ENCODE measurements at regions not wholly inside any gene's neighbourhood (a gene's known extent, or its start where the extent isn't known, plus 50 kb on each side); places are given as distances from the start of the nearest gene placed in this dataset.

DNA sequence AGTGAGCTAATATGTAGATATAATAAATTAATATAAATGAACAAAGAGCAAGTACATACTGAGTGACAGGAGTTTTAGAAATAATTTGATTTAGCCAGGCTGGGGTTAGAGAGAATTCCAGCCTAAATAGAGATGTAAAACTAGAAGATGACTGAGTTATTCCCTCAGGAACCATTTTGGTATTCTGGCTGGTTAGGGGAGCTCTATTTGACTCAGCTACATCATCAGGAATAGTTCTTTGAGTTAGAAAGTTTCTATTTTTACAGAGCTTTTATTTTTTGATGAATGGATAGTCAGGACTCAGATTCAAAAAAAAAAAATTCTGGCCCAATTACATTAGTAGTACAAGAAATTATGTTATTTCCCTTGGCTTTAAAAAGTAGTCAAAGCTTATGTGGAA is 180.4 kb upstream of the MID1 start:
- FAIRE-seq (no peak), DNase-seq (ENCODE audit: insufficient read length, low spot score) (no peak)

DNA sequence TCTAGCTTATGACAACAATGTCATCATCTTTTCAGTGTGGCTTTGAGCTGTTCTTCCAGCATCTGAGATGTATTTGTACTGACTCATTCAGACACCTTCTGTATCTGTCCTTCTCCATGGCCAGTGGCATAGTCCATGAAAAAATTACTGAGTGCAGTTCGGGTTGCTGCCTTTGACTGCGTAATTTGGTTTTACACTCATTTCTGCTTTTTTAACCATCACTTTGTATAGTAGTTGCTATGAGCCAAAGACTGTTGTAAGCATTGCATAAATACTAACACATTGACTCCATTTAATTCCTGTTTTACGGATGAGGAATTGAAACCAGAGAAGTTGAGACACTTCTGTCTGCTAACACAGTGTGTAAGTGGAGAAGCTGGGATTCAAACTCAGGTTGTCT is 190.7 kb upstream of the MID1 start:
- FAIRE-seq = no peak
- DNase-seq (ENCODE audit: insufficient read length, low spot score) = no peak

GRCh38 chrX:10813761-10814160 is 193.4 kb upstream of the MID1 start:
- FAIRE-seq (no peak), DNase-seq (ENCODE audit: insufficient read length, low spot score) (no peak)

- DNase-seq (ENCODE audit: insufficient read length, low spot score) (no peak), FAIRE-seq (no peak)
Observed at GRCh38 chrX:10818651-10819050, 198.3 kb upstream of the MID1 start.

DNA sequence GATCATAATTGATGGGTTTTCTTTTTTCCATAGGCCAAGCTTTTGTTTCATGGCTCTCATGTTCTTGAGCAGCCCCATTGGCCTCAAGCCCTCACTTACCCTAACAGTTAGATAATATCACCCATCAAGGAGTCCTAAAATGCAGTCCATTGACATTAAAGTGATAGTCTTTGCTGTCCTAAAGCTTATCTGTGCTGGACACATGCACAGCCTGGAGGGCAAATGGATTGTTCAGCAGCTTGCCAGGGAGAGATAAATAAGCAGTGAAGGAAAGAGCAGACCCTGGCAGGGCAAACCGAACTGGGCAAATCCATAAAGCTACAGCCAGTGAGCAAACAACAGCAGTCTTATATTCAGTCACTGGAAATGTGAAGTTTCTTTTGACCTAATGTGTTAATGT is 199.6 kb upstream of the MID1 start:
- FAIRE-seq = no peak
- DNase-seq (ENCODE audit: insufficient read length, low spot score) = no peak

GRCh38 chrX:10821293-10821692 is 200.9 kb upstream of the MID1 start:
- no peak for FAIRE-seq
- no peak for DNase-seq (ENCODE audit: insufficient read length, low spot score)

DNA sequence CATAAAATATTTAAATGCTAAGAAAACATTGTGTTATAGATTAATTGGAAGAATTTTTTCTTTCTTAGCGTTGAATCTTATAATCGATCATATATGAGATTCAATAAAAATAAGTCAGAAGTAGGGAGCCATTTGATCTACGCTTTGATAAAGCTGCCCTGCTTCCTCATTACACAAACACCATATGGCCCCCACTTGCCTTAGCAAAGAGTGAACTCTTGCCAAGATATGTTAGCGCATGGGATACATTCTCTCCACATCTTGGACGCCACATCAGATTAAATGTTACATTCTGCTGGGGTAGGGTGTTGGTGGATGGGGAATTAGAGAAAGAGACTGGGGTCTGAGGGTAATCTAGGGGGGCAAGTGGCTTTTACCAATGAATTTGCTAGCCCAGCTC is 207.7 kb upstream of the MID1 start:
- DNase-seq (ENCODE audit: insufficient read length, low spot score) (no peak), FAIRE-seq (no peak)

DNA sequence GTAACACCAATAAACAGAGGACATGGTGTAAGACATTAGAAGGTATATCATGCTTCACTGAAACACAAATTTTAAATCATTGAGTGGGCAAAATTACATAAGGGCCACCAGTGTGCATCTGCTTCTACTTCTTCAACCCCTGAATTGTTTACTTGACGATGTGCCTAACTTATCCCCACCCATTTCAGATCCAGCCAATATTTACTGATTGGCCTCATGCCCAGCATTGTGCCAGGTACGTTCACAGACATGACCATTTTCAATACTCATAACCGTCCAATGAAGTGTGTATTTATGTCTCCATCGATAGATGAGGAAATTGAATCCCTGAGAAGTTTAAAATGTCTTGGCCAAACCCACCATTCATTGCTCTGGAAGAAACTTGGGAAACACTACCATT is 208.3 kb upstream of the MID1 start:
- DNase-seq (ENCODE audit: insufficient read length, low spot score) = no peak
- no peak for FAIRE-seq

- FAIRE-seq (no peak), DNase-seq (ENCODE audit: insufficient read length, low spot score) (no peak)
Observed at GRCh38 chrX:10831716-10832502, 211.5 kb upstream of the MID1 start.

- FAIRE-seq (no peak), DNase-seq (ENCODE audit: insufficient read length, low spot score) (peak; percentile 9)
Observed at GRCh38 chrX:10833299-10834169, 213.1 kb upstream of the MID1 start.

GRCh38 chrX:10841579-10841978 is 221.2 kb upstream of the MID1 start:
- no peak for FAIRE-seq
- DNase-seq (ENCODE audit: insufficient read length, low spot score) = no peak

DNA sequence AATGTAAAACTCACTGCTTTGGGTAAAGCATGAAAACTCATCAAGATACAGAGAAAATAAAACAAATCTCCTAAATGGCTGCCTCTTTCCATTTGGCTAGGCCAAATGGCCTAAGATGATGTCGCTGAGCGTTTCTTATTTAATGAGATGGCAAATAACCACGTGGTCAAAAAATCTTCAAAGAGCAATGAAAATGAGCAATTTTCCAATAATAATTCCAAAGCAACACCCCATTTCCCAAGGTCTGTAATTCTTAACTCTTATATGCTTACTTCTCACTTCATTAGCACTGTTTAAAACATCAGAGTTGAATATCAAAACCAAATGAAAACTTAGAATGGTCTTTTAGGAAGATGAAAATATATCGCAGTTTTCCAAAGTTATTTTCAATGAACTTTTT is 222.3 kb upstream of the MID1 start:
- no peak for FAIRE-seq
- no peak for DNase-seq (ENCODE audit: insufficient read length, low spot score)

- DNase-seq (ENCODE audit: insufficient read length, low spot score) (no peak), FAIRE-seq (no peak)
Observed at GRCh38 chrX:10847333-10847732, 226.9 kb upstream of the MID1 start.

GRCh38 chrX:10851809-10852208 is 231.4 kb upstream of the MID1 start:
- no peak for DNase-seq (ENCODE audit: insufficient read length, low spot score)
- FAIRE-seq = no peak

- DNase-seq (ENCODE audit: insufficient read length, low spot score) (no peak), FAIRE-seq (no peak)
Observed at GRCh38 chrX:10854594-10854993, 234.2 kb upstream of the MID1 start.

DNA sequence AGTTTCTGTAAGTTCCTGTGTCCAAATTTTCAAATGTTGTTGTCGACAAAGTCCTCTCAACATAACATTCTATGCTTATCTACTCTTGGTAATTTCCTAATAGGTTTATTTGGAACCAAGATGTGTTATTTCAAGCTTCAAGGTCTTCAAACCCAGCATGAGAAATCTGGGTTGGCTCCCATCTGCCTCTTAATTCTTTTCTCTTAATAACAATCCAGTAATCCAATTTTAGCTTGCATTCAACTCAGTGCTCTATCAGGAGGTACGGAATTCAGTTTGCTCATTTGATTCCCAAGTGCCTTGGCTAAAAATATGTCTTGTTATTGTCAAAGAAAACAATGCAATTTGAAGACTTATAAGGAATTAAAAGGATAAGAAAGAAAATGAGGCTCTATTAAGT is 235.5 kb upstream of the MID1 start:
- FAIRE-seq = no peak
- no peak for DNase-seq (ENCODE audit: insufficient read length, low spot score)

DNA sequence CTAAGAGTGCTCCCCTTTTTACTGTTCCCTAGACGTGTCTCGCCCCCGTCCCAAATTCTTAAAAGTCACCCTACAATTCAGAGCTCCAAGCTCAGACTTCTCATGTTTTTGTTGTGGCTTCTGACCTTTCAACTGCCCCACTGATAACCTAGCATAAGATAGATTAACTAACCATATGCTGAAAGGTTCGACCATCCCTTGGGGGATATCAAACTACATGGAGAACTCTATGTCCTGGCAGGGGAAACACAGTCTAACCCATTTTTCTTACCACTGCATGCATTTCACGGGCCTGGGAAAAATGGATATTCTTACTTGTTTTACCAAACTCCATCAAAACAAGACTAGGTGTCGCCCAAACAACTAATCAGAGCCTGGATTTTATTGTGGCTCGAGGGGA is 236.4 kb upstream of the MID1 start:
- FAIRE-seq (no peak), DNase-seq (ENCODE audit: insufficient read length, low spot score) (no peak)

DNA sequence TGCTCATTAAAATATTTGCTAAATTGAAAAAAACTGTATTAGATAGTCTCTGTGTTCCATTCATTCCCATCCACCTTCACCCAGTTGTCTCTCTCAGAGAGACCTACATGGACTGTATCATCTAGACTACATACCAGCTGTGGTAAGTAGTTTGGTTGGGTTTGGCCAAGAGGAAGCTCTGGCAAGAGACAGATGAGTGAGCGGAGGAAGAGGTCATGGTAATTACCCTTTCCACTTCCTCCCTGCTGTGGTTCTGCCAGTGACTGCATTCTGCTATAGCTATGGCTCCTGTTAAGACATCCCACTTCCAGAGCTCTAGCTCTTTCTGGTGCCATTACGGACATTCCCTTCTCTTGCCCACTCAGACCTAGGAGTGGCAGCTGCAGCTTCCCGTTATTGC is 239.0 kb upstream of the MID1 start:
- DNase-seq (ENCODE audit: insufficient read length, low spot score) (no peak), FAIRE-seq (no peak)

- no peak for DNase-seq (ENCODE audit: insufficient read length, low spot score)
Observed at GRCh38 chrX:10875995-10876394, 235.1 kb upstream of the HCCS start.

GRCh38 chrX:10882484-10882883 is 228.6 kb upstream of the HCCS start:
- no peak for FAIRE-seq
- no peak for DNase-seq (ENCODE audit: insufficient read length, low spot score)

More at GRCh38 chrX:10875995-10876394, 235.1 kb upstream of the HCCS start:
- no peak for FAIRE-seq

DNA sequence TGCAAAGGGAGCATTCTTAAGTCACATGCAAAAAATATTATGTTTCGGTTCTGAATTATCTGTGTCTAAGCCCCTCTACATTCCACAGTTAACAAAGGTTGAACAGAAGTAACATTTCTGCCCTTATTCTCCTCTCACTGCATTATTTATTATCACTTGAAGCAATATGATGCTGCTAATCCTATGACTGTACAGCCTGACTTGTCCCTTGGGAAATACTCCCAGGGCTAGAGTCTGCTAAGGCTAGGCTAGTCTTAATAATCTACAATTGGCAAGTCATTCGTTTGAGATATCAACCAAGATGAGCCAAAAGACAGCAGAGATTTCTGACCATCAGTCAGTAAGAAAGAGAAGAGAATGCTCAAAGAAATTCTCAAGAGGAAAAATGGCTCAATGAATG is 226.9 kb upstream of the HCCS start:
- FAIRE-seq = no peak
- DNase-seq (ENCODE audit: insufficient read length, low spot score) = no peak

DNA sequence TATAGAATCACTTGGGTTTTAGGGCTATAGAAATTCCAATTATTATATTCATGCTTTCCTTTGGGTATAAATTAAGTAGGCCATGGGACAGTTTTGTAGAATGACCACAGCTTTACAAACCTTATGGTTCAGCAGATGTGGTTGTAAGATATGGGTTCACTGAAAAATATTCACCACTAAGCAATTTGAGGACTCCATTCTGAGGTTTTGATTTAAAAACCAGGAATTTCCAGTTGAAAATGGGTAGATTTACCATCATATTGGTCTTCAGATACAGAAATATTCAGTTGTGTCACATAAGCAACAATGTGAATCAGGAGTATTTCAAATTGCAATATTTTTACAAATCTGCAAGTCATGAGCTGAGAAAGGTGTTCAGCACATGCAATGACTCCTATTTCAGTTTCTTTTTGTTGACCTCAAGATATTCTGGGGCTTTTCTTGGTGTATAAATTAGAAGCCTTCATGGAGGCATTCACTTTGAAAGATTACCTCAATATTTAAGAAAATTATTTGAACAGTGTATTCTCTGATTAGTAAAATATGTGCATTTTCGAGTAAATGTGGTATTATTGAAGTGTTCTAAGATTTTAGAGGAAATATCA is 218.4 kb upstream of the HCCS start:
- DNase-seq (ENCODE audit: insufficient read length, low spot score) (no peak), FAIRE-seq (no peak)

All from HTR-8/SVneo (cell line).